ENCODE measurements at regions not wholly inside any gene's neighbourhood (a gene's known extent, or its start where the extent isn't known, plus 50 kb on each side); places are given as distances from the start of the nearest gene placed in this dataset.

DNA sequence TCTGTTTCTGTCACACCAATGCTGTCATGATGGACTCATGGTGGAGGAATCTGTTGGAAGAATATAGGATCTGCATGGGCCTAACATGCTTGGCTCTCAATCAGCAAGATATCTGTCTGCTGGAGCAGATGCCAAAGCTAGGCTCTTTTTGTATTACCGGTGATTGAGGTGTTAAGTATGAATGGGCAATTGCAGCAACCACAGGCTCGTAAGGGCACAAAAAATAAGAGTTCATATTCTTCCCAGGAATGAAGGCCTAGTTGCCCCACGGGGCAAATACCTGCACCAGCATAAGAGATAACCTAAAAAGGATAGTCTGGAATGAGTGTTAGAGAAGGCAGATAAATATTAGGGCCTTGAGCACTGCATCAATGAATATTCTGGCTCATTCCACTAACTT lies 679.5 kb upstream of the COX7C start:
- TF ChIP-seq, protein P1, sequence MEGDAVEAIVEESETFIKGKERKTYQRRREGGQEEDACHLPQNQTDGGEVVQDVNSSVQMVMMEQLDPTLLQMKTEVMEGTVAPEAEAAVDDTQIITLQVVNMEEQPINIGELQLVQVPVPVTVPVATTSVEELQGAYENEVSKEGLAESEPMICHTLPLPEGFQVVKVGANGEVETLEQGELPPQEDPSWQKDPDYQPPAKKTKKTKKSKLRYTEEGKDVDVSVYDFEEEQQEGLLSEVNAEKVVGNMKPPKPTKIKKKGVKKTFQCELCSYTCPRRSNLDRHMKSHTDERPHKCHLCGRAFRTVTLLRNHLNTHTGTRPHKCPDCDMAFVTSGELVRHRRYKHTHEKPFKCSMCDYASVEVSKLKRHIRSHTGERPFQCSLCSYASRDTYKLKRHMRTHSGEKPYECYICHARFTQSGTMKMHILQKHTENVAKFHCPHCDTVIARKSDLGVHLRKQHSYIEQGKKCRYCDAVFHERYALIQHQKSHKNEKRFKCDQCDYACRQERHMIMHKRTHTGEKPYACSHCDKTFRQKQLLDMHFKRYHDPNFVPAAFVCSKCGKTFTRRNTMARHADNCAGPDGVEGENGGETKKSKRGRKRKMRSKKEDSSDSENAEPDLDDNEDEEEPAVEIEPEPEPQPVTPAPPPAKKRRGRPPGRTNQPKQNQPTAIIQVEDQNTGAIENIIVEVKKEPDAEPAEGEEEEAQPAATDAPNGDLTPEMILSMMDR (IDR thresholded peaks at IDR 0.05), result no peak
- no peak for TF ChIP-seq POLR2A (IDR thresholded peaks at IDR 0.05)
